H1 (cell line): ENCODE measurements at regions not wholly inside any gene's neighbourhood (a gene's known extent, or its start where the extent isn't known, plus 50 kb on each side); places are given as distances from the start of the nearest gene placed in this dataset.

ENCODE experiments used
- EGR1 ChIP-seq: IDR thresholded peaks from 2 replicates; pipeline ENCODE4 v1.6.1; 2011; ENCODE audit warnings: low read depth, low read length, borderline replicate concordance
- EP300 ChIP-seq, 2 experiments: IDR thresholded peaks; 1 replicate in 1 of 2; 2 replicates in 1 of 2; pipeline ENCODE4 v1.6.1; 2011 to 2012; ENCODE audit warnings: low read depth in 2 of 2, low read length in 2 of 2, mild to moderate bottlenecking in 2 of 2, borderline replicate concordance in 1 of 2, inconsistent platforms in 1 of 2, moderate library complexity in 1 of 2
- EZH2 ChIP-seq: fragments of 200-600 bp; sonication (generic); IDR thresholded peaks from 2 replicates; pipeline ENCODE4 v1.7.1; 2012; ENCODE audit warnings: low read depth, mild to moderate bottlenecking, moderate library complexity, low read length, inconsistent platforms; ENCODE audit not compliant: severe bottlenecking
- KDM4A ChIP-seq: IDR thresholded peaks from one replicate; pipeline ENCODE4 v1.7.1; 2012; ENCODE audit warnings: low read depth, mild to moderate bottlenecking, moderate library complexity, low read length, inconsistent platforms; ENCODE audit not compliant: severe bottlenecking
- MAX ChIP-seq: IDR thresholded peaks from 2 replicates; pipeline ENCODE4 v1.6.1; 2012; ENCODE audit warnings: inconsistent platforms
- NRF1 ChIP-seq: IDR thresholded peaks from 2 replicates; pipeline ENCODE4 v1.6.1; 2011; ENCODE audit warnings: mild to moderate bottlenecking, low read depth, low read length, improper control_type of control experiment
- POLR2A ChIP-seq, 2 experiments: IDR thresholded peaks; 1 replicate in 1 of 2; 2 replicates in 1 of 2; pipeline ENCODE4 v1.6.1; 2011; ENCODE audit warnings: low read depth in 2 of 2, low read length in 2 of 2, mild to moderate bottlenecking in 2 of 2; ENCODE audit errors: control extremely low read depth in 1 of 2
- POLR2AphosphoS5 ChIP-seq: IDR thresholded peaks from 2 replicates; pipeline ENCODE4 v1.6.1; 2011; ENCODE audit warnings: low read depth, low read length
- SP2 ChIP-seq: IDR thresholded peaks from 2 replicates; pipeline ENCODE4 v1.6.1; 2012; ENCODE audit warnings: mild to moderate bottlenecking, low read length, inconsistent platforms
- TAF1 ChIP-seq: IDR thresholded peaks from 2 replicates; pipeline ENCODE4 v1.6.1; 2011; ENCODE audit warnings: mild to moderate bottlenecking, low read depth, low read length
- YY1 ChIP-seq: IDR thresholded peaks from 2 replicates; pipeline ENCODE4 v1.6.1; 2011; ENCODE audit warnings: low read depth, mild to moderate bottlenecking, low read length
- TF ChIP-seq, protein P1 (sequence below), 3 experiments: IDR thresholded peaks; 1 replicate in 2 of 3; 2 replicates in 1 of 3; pipeline versions ENCODE4 v1.5.1 to v1.6.1; 2011; ENCODE audit warnings: low read length in 3 of 3, mild to moderate bottlenecking in 3 of 3, inconsistent platforms in 2 of 3, low read depth in 1 of 3, moderate library complexity in 1 of 3; ENCODE audit not compliant: insufficient read depth in 1 of 3; ENCODE audit errors: control extremely low read depth in 1 of 3
- TF ChIP-seq, protein P2 (sequence below): IDR thresholded peaks from 2 replicates; pipeline ENCODE4 v1.6.1; 2011; ENCODE audit warnings: low read length, improper control_type of control experiment

DNA sequence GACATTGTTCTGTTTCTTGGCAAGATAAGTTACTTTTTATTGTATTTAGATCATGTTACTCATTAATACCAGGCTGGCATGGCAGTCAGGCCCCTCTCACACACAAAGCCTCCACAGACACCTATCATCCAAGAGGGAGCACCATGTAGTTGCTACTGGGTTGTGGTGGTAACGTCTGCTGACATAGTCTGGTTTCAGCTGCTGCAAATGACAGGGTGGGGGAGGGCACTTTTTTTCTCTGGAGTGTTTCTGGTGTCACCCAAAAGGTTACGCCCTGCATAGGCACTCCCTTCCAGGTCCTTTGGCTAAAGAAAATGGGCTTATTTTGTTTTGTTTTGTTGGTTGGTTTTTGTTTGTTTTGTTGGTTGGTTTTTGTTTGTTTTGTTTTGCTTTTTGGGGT lies 236.4 kb upstream of the RIMS1 start:
- TF ChIP-seq KDM4A (no peak), POLR2AphosphoS5 (no peak), EGR1 (no peak), YY1 (no peak), SP2 (no peak), POLR2A (IDR thresholded peaks at IDR 0.05; ENCODE audit: control extremely low read depth in 1 of 2, low read depth in 2 of 2, low read length in 2 of 2) (no peak), MAX (no peak), EZH2 (no peak), NRF1 (no peak), TAF1 (no peak), EP300 (IDR thresholded peaks at IDR 0.05; ENCODE audit: borderline replicate concordance in 1 of 2, low read depth in 2 of 2, low read length in 2 of 2) (no peak)
- TF ChIP-seq, protein P1, sequence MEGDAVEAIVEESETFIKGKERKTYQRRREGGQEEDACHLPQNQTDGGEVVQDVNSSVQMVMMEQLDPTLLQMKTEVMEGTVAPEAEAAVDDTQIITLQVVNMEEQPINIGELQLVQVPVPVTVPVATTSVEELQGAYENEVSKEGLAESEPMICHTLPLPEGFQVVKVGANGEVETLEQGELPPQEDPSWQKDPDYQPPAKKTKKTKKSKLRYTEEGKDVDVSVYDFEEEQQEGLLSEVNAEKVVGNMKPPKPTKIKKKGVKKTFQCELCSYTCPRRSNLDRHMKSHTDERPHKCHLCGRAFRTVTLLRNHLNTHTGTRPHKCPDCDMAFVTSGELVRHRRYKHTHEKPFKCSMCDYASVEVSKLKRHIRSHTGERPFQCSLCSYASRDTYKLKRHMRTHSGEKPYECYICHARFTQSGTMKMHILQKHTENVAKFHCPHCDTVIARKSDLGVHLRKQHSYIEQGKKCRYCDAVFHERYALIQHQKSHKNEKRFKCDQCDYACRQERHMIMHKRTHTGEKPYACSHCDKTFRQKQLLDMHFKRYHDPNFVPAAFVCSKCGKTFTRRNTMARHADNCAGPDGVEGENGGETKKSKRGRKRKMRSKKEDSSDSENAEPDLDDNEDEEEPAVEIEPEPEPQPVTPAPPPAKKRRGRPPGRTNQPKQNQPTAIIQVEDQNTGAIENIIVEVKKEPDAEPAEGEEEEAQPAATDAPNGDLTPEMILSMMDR (IDR thresholded peaks at IDR 0.05; ENCODE audit: control extremely low read depth in 1 of 3, insufficient read depth in 1 of 3, low read depth in 1 of 3, low read length in 3 of 3): no peak
- TF ChIP-seq, protein P2, sequence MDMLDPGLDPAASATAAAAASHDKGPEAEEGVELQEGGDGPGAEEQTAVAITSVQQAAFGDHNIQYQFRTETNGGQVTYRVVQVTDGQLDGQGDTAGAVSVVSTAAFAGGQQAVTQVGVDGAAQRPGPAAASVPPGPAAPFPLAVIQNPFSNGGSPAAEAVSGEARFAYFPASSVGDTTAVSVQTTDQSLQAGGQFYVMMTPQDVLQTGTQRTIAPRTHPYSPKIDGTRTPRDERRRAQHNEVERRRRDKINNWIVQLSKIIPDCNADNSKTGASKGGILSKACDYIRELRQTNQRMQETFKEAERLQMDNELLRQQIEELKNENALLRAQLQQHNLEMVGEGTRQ: no peak
